Hematopoietic multipotent progenitor cell treated with erythropoietin and hydrocortisone succinate and interleukin-3 and kit ligand, for 6 days (in vitro differentiated cells): ENCODE measurements at regions not wholly inside any gene's neighbourhood (a gene's known extent, or its start where the extent isn't known, plus 50 kb on each side); places are given as distances from the start of the nearest gene placed in this dataset.
"Not testable (repeated sequence)": the region's sequence is repeated elsewhere in the genome, so short reads cannot be mapped to it uniquely, and the experiment has no call there.

Experiments
- DNase-seq: peaks from one replicate; pipeline ENCODE4 v3.0.0-alpha.2; 2015

DNA sequence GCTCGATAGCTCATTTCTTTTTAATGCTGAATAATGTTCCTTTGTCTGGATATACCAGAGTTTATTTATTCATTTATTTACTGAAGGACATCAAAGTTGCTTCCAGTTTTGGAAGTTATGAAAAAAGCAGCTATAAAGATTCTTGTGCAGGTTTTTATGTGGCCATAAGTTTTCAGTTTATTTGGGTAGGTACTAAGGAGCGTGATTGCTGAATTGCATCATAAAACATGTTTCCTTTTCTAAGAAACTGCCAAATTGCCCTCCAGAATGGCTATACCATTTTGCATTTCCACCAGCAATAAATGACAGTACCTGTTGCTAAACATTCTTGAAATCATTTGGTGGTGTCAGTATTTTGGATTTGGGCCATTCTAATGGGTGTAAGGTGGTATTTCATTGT lies 1067.7 kb upstream of the SPRY2 start:
- DNase-seq, result no peak

DNA sequence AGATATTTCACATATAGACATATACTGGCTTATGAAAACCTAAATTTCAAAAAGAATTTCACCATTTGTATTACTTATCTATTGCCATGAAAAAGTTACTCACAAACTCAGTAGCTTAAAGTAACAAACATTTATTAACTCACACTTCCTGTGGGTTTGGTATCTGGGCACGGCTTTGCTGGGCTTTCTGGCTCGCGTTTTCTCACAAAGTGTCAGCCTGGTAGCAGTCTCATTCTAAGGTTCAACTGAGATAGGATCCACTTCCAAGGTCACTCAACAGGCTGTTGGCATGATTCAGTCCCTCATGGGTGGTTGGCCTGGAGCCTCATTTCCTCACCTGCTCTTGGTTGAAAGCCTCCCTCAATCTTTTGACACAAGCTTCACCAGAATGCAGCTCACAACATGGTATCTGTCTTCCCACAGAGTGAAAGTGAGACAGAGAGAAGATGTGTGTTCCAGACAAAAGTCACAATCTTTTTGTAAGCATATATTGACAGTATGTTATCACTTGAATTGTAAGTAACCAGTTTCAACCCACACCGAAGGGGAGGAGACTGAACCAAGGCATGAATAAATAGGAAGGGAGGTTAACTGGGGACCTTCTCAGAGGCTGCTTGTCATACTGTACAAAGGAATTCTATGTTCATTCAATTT lies 1065.8 kb upstream of the SPRY2 start:
- no peak for DNase-seq

DNA sequence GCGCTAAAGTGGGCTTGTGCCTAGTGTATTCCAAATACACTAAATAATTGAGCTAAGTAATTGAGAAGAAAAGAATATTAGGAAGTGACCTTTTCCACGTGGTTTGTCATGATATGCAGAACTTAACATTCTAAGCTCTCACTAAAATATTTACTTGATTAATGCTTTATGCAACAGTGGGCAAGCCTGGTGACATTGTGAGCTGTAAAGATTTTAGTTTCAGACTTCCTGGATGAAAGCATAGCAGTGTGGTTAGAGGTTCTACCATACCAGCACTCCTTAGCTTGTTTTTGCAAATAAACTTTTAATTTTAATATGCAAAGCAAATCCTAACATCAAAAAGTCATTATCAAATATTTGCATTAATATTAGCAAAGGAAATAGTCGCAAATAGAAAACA lies 1065.1 kb upstream of the SPRY2 start:
- DNase-seq, result no peak

DNA sequence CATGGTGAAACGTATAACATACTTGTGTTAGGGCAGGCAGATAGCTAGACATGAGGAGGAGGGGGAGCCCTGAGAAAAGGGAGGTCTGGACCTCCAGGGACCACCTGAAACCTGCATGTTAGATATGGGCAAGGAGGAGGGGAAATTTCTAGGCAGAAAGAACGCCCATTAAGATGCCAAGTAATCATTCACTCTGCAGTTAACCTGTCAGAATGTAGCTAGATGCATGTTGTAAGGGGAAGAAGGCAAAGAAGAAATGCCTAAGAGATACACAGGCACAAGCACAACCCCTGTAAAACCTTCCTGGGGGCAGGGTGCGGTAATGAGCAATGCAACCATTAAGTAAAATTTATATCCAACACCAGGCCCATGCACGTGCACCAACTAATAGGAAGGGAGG lies 1055.3 kb upstream of the SPRY2 start:
- no peak for DNase-seq

DNA sequence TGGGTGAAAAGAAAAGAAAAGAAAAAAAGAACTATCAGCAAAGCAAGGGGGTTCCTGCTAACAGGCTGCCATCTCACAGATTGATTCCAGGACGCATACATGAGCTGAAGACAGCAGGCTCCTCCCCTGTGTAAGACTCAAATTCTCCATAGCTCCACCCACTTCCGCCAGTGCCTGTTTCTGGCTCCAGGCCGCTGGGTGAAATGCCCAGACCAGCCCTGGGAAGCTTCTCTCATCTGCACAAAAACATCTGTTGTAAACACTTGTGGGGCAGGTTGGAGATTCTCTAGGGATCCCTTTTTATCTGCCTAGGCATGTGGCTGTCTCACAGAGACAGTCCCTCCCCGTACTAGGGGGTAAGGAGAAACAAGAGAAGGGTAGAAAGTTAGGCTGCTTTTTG lies 1054.4 kb upstream of the SPRY2 start:
- no peak for DNase-seq

DNA sequence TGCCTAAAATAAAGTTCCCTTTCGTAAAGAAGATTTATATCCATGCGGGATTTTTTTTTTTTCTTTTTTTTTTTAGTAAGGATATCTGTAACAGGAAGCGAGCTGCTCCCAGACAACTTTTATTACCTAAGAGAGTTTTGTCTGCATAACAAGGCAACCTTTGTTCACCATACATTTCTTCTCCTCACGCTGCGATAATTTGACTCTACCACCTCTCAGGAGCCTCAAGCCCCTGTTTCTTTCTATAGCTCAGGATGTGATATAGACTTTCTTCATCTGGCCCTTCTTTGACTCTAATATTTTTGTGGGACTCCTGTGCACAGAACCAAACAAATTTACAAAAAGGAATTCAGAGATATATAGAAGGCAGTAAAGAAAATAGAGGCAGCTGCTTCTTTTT lies 1053.7 kb upstream of the SPRY2 start:
- no peak for DNase-seq

DNA sequence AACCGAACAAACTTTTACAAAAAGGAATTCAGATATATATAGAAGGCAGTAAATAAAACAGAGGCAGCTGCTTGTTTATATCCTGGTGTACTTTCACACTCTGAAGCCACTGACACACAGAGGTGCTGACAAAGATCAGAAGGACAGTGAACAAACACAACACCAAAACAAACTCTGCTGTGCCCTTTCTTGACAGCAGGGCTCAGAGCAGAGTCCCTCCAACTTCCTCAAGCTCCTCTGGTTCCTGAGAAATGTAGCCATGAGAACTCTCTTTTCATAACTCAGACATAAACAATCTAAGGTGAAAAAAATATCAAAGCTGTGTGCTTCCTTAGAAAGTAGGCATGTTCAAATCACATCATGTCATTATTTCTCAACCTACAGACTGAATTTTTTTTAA lies 1052.8 kb upstream of the SPRY2 start:
- no peak for DNase-seq

DNA sequence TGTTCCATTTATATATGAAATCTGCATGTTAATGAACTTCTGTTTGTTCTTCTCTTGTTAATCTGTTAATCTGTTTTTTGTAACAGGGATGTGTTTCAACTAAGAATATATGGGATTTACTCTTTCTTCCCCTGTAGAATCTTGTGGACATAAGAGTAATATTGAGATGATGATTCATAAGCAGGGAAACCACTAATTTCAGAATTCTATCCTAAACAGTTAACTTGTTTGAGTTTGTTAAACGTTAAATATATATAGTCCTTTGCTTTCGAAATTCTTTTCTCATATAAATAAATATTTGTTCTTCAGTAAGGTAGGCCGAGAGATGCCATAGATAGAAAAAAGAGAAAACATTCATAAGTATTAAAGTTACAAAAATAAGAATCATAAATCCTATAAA lies 1052.2 kb upstream of the SPRY2 start:
- no peak for DNase-seq

DNA sequence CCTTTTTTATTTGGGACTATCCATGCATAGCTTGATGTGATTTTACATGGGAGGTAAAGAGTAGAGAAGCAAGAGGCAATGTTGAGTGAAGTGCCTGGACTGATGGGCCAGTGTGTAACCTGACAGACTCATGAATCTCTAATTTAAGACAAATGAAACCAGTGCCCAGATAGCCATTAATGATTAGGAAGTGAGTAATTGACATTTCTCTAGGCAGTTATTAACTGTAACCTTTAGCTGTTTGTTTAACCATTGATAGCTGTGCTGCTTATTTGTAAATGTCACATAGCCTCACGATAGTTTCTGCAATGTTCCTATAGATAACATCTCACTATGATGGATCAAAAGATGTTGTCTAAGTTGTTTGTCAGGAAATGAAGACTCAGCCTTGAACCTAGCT lies 1047.5 kb upstream of the SPRY2 start:
- DNase-seq, result no peak

DNA sequence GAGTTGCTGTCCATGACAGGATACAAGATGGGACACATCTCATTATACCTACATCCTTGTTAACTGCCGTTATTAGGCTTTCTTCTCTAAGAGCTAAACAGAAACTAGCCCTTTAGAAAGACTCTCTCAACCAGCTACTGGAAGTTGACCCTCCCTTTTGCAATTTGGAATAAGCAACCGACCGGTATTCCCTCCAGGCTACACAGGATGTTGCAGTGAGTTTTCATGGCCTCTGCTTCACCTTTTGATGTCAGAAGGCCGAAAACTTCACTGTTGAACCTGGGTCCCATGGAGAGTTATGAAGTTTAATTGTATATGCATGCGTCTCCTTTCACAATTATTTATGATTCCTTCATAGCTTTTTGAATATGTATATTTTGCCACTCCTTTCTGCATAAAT lies 1042.5 kb upstream of the SPRY2 start:
- DNase-seq, result no peak

DNA sequence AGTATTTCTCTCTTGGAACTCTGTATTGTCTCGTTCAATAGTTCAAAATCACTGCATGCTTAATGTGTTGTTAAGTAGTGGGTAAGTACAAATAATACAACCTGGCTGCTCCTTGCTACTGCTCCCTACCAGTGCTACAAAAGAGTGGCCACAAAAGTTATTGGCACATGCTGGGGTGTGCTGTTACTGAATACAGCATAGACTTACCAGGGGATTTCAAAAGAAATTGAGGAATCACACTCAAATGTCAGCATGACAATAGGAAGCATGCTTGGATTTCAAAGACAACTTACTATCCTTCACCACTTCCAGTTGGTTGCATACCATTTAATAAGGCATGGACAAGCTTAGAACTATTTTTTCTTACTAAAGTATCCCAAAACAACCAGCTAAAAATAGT lies 1041.3 kb upstream of the SPRY2 start:
- no peak for DNase-seq

DNA sequence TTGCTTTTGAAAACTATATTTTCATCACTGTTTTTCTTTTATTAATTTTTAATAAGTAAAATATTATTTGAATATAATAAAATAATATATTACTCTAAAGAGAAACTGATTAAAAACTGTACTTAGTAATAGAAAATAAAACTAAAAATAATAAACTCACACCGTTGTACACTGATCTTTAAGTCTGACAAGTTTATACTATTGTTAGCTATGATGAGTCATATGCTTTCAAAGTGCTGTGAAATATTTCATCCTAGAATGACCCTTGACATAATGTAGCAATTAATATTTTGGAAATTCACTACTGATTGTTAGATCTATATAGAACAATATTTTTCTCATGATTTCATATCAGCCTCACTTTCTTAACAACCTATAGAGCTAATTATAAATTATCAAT lies 1040.6 kb upstream of the SPRY2 start:
- no peak for DNase-seq

DNA sequence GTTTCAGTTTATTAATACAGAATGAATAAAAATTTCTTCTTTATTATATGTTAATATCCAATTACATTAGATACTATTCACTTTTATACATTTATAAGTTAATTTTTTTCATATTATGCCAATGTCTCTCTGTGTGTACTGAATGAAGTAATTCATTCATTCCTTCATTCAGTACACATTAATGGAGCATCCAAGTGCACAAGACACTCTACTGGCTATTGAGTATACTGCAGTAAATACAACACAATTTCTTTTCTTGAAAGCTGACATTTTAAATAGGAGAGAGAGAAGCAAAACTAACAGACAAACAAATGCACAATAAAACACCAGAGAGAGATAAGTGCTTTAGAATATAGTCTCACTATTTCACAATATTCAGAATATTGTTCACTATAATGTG lies 1038.3 kb upstream of the SPRY2 start:
- no peak for DNase-seq

DNA sequence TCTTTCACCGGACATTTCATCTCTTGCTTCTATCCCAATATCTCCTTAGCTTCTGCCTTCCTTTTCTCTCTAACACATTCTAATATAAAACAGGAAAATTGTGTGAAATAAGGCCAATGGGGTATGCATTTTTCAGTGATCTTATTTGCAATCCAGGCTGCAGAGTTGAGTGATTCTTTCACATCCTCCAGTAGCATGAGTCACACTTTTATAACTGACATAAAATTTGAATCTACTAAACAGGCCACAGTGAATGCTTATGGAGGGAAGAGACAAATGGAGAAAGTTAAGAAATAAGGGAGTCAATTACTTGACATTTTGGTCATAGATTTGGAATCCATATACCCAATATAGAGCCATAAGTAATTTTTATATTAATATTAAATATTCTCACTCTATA lies 1037.0 kb upstream of the SPRY2 start:
- no peak for DNase-seq

DNA sequence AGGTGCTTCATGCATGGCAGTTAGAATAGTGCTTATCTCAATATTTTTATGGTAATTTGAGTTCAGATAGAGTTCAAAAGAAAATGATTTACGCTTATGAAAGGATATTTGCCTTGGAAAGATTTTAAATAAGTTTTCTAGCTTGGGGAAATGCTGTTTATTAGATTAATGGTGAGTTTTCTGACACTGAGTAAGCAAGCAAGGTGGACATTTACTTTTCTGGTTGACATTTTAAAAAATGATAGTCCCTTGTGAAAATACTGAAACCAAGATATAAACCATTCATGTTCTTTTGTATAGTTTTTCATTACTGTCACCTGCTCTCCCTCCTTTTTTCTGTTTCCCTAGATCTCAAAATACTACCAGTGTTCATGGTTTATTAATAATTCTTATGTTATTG lies 1034.8 kb upstream of the SPRY2 start:
- no peak for DNase-seq

DNA sequence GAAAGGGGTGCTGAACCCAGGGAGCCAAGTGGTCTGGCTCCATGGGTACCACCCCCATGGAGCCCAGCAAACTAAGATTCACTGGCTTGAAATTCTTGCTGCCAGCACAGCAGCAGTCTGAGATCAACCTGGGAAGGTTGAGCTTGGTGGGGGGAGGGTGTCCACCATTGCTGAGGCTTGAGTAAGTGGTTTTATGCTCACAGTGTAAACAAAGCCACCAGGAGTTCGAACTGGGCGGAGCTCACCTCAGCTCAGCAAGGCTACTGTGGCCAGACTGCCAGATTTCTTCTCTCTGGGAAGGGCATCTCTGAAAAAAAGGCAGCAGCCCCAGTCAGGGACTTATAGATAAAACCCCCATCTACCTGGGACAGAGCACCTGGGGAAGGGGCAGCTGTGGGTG lies 1021.8 kb upstream of the SPRY2 start:
- not testable (repeated sequence) for DNase-seq

DNA sequence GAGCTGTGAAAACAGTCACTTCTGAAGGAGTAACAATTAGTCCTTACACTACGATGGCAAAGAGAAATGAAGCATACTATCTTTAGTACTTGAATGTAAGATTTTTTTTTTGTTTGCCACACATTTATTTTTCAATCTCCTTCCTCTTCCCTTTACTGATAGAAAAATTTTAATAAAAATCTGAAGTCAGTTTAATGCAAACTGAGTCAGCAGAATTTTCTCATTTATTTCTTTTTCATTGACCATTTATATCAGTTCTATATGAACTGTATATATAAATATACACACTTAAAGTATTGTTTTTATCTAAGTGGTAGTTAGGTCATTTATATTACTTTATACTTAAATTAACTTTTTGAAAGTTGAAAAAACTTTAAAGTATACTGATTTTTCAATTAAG lies 1009.1 kb upstream of the SPRY2 start:
- no peak for DNase-seq

DNA sequence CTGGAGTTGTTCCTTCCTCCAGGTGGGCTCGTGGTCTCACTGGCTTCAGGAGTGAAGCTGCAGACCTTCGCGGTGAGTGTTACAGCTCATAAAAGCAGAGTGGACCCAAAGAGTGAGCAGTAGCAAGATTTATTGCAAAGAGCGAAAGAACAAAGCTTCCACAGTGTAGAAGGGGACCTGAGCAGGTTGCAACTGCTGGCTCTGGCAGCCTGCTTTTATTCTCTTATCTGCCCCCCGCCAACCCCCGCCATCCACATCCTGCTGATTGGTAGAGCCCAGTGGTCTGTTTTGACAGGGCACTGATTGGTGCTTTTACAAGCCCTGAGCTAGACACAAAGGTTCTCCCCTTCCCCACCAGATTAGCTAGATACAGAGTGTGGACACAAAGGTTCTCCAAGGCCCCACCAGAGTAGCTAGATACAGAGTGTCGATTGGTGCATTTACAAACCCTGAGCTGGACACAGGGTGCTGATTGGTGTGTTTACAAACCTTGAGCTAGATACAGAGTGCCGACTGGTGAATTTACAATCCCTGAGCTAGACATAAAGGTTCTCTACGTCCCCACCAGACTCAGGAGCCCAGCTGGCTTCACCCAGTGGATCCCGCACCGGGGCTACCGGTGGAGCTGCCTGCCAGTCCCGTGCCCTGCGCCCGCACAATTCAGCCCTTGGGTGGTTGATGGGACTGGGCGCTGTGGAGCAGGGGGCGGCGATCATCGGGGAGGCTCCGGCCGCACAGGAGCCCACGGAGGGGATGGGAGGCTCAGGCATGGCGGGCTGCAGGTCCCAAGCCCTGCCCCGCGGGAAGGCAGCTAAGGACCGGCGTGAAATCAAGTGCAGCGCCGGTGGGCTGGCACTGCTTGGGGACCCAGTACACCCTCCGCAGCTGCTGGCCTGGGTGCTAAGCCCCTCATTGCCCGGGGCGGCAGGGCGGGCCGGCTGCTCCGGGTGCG lies 999.5 kb upstream of the SPRY2 start:
- DNase-seq, result not testable (repeated sequence)

DNA sequence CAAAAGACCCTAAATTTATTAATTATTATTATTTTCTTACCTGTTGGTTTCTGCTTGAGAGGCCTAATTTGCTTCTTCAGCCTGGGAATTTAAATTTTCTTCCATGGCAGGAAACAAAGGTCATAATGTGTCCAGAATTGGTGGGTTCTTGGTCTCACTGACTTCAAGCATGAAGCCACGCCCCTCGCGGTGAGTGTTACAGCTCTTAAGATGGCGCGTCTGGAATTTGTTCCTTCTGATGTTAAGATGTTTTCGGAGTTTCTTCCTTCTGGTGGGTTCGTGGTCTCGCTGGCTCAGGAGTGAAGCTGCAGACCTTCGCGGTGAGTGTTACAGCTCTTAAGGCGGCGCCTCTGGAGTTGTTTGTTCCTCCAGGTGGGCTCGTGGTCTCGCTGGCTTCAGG lies 998.7 kb upstream of the SPRY2 start:
- not testable (repeated sequence) for DNase-seq

DNA sequence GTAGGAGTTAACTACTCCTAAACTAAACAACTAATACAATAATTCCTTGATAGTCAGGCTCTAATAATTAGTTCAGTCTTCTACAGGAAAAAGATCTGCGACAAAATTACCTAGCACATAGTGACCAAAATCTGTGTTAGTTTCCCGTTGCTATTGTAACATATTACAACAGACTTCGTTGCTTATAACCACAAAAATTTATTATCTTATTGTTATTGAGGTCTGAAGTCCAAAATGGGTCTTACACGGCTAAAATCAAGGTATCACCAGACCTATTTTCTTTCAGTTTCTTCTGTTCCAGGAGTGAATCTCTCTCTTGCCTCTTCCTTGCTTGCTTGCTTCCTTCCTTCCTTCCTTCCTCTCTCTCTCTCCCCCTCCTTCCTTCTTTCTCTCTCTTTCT lies 993.6 kb upstream of the SPRY2 start:
- DNase-seq, result no peak

DNA sequence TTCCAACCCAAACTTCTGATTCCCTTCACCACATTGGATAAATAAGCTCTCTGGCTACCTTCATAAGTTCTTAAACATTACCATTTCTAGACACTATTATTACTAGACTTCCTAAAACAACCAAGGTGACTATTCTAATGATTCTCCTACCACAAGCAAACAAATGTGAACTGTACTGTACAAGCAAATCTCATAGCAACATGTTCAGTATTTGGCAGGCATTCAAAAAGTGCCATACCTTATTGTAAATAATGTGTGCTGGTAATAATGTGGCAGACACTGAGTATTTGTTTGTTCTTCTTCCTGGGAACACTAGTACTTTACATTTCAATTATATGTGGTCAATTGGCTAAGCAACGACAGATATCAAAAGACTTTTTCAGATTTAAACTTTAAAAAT lies 986.0 kb upstream of the SPRY2 start:
- DNase-seq, result no peak

DNA sequence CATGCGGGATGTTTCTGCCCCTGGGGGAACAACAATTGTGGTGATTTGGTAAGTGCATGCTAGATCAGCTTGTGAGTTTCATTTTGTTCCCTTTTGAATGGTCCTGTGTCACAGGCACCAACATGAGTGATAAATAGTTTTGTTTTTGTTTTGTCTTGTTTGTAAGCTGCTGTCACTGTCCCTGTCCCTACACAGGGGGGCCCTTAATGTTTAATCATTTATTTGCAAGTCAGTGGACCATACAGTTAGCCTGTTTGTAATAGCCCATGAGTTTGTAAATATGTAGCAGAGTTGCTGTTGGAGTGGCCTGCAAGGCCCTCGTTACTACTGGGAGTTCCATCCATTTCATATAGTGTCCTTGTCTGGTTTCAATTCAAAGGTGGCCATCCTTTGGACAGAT lies 979.6 kb upstream of the SPRY2 start:
- no peak for DNase-seq

DNA sequence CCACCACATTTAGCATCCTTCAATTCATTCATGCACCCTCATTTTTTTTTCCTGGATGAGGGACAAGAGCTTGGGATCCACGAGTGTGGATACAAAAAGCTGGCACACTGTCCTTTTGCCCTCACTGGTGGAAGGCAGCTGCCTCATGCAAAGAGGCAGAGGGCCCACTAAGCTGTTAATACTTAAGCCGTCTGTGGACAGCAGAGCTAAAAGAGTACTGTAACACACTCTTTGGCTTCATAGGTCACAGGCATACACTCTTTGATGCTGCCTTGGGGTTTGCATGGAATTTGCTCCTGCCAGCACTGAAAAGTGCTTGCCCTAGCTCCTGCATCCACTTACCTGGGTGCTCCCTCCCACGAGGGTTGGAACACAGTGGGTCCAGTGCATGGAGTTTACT lies 978.4 kb upstream of the SPRY2 start:
- no peak for DNase-seq

DNA sequence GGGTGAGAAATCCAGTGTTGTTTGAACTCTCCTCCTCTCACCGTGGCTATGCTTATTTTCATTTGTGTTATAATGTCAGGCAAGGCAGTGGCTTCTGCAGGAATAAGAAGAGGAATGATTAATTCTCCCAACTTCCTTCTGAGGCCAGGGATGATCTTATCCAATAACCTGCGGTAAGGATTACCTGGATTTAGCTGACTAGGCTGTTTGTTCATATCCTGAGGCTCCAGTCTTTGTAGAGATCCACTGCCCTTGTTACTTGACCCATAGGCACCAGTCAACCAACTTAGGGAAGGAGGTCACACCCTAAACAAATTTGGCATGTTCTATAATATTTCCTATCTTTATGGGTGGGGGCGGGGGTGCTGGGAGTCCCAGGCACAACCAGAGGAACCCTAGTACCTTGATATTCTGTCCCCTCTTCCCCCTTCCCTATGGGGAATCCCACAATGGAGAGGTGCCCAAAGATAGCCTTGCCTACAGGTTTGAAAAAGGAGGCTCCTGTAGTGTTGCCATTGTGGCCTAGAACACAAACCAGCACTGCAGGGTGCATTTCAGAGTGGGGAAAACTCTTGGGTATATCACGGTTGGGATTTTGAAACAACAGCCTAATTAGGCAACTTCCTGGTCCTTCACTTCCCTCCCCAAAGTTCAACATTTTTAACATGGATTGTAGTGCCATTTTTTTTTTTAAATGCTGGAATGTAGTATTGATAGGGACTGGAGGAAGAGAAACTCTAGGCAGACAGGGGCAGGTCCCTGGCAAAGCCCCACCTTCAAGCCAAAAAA lies 977.5 kb upstream of the SPRY2 start:
- DNase-seq, result no peak
